ENCODE measurements at regions not wholly inside any gene's neighbourhood (a gene's known extent, or its start where the extent isn't known, plus 50 kb on each side); places are given as distances from the start of the nearest gene placed in this dataset.
A peak's percentile ranks its signal among the peaks of the same experiment; 100 is the strongest.

DNA sequence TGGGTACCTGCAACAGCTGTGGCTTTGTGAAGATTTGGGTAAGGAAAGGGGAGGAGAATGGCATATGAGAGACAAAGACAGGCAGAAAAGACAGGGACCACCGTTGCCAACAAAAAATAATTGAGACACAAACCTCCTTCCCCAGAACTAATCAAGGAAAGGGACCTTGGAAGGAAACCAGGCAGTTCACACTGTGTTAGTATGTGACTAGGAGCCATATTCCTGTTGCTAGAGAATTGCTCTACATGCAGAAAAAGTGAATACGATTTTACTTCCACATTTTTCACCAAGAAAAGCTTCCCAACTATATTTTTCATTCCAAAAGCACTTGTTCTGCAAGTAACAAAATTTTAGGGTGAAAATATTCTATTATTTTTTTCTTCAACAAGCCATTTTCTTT, 393.7 kb upstream of the ADAMTS9 start:
- TF ChIP-seq POLR2A (IDR thresholded peaks at IDR 0.05): no peak
- TF ChIP-seq, protein P1, sequence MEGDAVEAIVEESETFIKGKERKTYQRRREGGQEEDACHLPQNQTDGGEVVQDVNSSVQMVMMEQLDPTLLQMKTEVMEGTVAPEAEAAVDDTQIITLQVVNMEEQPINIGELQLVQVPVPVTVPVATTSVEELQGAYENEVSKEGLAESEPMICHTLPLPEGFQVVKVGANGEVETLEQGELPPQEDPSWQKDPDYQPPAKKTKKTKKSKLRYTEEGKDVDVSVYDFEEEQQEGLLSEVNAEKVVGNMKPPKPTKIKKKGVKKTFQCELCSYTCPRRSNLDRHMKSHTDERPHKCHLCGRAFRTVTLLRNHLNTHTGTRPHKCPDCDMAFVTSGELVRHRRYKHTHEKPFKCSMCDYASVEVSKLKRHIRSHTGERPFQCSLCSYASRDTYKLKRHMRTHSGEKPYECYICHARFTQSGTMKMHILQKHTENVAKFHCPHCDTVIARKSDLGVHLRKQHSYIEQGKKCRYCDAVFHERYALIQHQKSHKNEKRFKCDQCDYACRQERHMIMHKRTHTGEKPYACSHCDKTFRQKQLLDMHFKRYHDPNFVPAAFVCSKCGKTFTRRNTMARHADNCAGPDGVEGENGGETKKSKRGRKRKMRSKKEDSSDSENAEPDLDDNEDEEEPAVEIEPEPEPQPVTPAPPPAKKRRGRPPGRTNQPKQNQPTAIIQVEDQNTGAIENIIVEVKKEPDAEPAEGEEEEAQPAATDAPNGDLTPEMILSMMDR (IDR thresholded peaks at IDR 0.05): no peak
- no peaks in the 10 kb centered on the region for H3K36me3 ChIP-seq
- WGBS, 2 donors: 67 to 69% methylated on average over 2 of the region's 2 CpGs

DNA sequence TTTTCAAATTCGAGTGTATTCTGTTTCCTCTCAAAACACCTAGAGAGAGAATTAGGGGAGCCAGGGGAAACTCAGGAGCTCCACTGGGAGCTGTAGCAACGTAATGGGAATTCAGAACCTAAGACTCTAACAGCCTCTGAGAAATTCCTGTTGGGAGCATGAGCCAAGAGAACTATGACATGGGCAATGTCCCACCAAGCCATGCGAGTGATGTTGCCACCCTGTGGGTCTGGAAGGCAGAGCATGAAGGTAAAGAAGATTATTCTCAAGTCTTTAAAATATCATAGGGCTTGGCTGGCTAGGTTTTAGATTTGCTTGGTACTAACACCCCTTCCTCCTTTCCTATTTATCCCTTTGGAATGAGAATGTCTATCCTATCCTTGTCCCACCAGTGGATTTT, 392.6 kb upstream of the ADAMTS9 start:
- Histone ChIP-seq H3K4me3 (replicated peaks in 1 of 3) (no peak overlapping the region), H3K4me1 (no peaks in the 10 kb centered on the region), H3K27me3 (no peaks in the 10 kb centered on the region), H3K9me3 (no peaks in the 10 kb centered on the region), H3K36me3 (no peaks in the 10 kb centered on the region), H3K27ac (no peak overlapping the region)
- intact Hi-C loops (cut with DNase I): no loop called here
- DNase-seq: peak; percentile 15 to 29
- TF ChIP-seq POLR2A (IDR thresholded peaks at IDR 0.05): no peak
- TF ChIP-seq, protein P1 (IDR thresholded peaks at IDR 0.05): peak in 3 of 6 experiments; percentile 15 to 34 (median 21)
- WGBS, 2 donors: 66 to 75% methylated on average over 3 of the region's 3 CpGs

More for the DNA sequence above, 393.7 kb upstream of the ADAMTS9 start:
- Histone ChIP-seq H3K4me3 (replicated peaks in 1 of 3) (no peak overlapping the region), H3K9me3 (no peaks in the 10 kb centered on the region), H3K4me1 (no peaks in the 10 kb centered on the region), H3K27ac (no peak overlapping the region), H3K27me3 (no peaks in the 10 kb centered on the region)
- intact Hi-C loops (cut with DNase I): no loop called here
- no peak for DNase-seq

DNA sequence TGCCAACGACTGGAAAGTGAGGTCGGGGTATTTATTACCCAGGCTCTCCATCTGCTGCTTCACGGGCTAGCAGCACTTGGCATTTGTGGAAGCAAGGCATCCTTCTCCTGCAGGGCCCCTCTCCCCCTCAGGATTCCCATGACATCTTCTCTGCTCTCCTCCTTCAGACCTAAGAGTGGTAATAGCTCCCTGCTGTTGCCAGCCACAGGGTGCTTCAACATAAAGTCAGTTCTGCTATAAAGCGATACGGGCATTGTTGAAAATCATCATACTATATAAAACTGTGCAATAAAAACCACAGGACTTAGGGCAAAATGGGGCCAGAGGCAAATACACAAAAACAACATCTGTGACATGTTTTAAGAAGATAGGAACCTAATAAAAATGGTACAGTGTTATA, 391.8 kb upstream of the ADAMTS9 start:
- Histone ChIP-seq H3K4me1 (no peaks in the 10 kb centered on the region), H3K27ac (no peak overlapping the region), H3K27me3 (no peaks in the 10 kb centered on the region), H3K4me3 (replicated peaks in 1 of 3) (no peak overlapping the region), H3K9me3 (no peaks in the 10 kb centered on the region), H3K36me3 (no peaks in the 10 kb centered on the region)
- no peak for DNase-seq
- 79 to 86% methylated on average over 5 of the region's 5 CpGs for WGBS, 2 donors
- no peak for TF ChIP-seq POLR2A (IDR thresholded peaks at IDR 0.05)
- TF ChIP-seq, protein P1 (IDR thresholded peaks at IDR 0.05): no peak
- intact Hi-C loops (cut with DNase I): no loop called here

DNA sequence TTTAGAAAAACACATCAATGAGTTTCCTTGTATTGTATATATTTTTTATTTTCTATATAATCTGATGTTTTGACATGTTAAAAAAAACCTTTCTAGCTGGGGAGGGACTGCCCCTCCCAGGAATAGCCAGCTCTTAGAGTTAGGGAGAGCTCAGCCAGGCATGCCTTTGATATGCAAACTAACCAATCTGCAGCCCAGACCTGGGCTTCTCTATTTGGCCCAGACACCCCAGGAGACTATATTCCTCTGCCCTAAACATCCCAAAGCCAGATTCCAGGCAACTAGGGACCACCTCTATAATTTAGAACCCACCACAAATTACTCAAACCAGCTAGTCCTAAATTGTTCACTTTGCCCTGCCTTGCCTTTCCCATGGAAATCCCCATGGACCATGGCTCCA, 390.9 kb upstream of the ADAMTS9 start:
- Histone ChIP-seq H3K27ac (no peak overlapping the region), H3K9me3 (no peaks in the 10 kb centered on the region), H3K4me3 (replicated peaks in 1 of 3) (no peak overlapping the region), H3K4me1 (no peaks in the 10 kb centered on the region), H3K36me3 (no peaks in the 10 kb centered on the region), H3K27me3 (no peaks in the 10 kb centered on the region)
- intact Hi-C loops (cut with DNase I): no loop called here
- TF ChIP-seq, protein P1 (IDR thresholded peaks at IDR 0.05): no peak
- no peak for TF ChIP-seq POLR2A (IDR thresholded peaks at IDR 0.05)
- DNase-seq: no peak

DNA sequence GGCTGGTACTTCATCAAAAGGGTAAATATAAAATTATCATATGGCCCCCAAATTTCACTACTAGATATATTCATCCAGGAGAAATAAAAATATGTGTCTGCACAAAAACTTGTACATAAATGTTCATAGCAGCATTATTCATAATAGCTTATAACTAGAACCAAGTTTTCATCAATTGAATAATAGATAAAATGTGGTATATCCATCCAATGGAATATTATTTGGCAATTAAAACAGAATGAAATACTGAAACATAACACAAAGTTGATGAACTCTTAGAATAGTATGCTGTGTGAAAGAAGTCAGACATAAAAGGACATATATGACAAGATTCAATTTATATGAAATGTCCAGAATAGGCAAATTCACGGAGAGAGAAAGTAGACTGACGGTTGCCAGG, 389.3 kb upstream of the ADAMTS9 start:
- no peaks in the 10 kb centered on the region for H3K4me1 ChIP-seq
- no peak for DNase-seq
- H3K4me3 ChIP-seq (replicated peaks in 1 of 3): no peak overlapping the region
- intact Hi-C loops (cut with DNase I): no loop called here
- 95 to 96% methylated on average over 2 of the region's 2 CpGs for WGBS, 2 donors
- H3K27me3 ChIP-seq: no peaks in the 10 kb centered on the region
- TF ChIP-seq, protein P1 (IDR thresholded peaks at IDR 0.05): no peak
- TF ChIP-seq POLR2A (IDR thresholded peaks at IDR 0.05): no peak
- H3K9me3 ChIP-seq: no peaks in the 10 kb centered on the region
- H3K27ac ChIP-seq: no peak overlapping the region
- no peaks in the 10 kb centered on the region for H3K36me3 ChIP-seq

Data from thyroid gland (tissue), 4 donors.